ENCODE measurements at regions not wholly inside any gene's neighbourhood (a gene's known extent, or its start where the extent isn't known, plus 50 kb on each side); places are given as distances from the start of the nearest gene placed in this dataset.

GRCh38 chr4:71094201-71094600 is 100.8 kb downstream of the DCK start:
- no peak overlapping the region for H3K18ac ChIP-seq (ENCODE audit: extremely low read depth, low read length)
- H3K36me3 ChIP-seq (ENCODE audit: control insufficient read depth in 2 of 4, insufficient read depth in 4 of 4, low read length in 3 of 4), result no peaks in the 10 kb centered on the region
- no peaks in the 10 kb centered on the region for H3K79me2 ChIP-seq (ENCODE audit: control insufficient read depth in 1 of 2, insufficient read depth in 2 of 2, low read length in 2 of 2)
- H2AK5ac ChIP-seq (ENCODE audit: low read depth, low read length), result no peak overlapping the region
- H3K27me3 ChIP-seq (replicated peaks in 1 of 4; ENCODE audit: control insufficient read depth in 3 of 4, extremely low read depth in 1 of 4, insufficient read depth in 3 of 4, low read length in 3 of 4), result no peaks in the 10 kb centered on the region
- H3K79me1 ChIP-seq (ENCODE audit: low read depth, low read length), result no peaks in the 10 kb centered on the region
- no peak overlapping the region for H3K27ac ChIP-seq (ENCODE audit: low read depth, low read length)
- no peak overlapping the region for H3K56ac ChIP-seq (replicated peaks; ENCODE audit: insufficient read length, low read depth, low read length)
- no peak overlapping the region for H4K91ac ChIP-seq (replicated peaks; ENCODE audit: insufficient read length, low read length)
- H2BK5ac ChIP-seq (ENCODE audit: low read depth, low read length), result no peak overlapping the region
- no peaks in the 10 kb centered on the region for H3K4me1 ChIP-seq (replicated peaks in 1 of 4; ENCODE audit: control insufficient read depth in 3 of 4, insufficient read depth in 4 of 4, low read length in 3 of 4)
- no peak overlapping the region for H3K4me3 ChIP-seq (ENCODE audit: extremely low read depth in 1 of 4, insufficient read depth in 2 of 4, low read depth in 3 of 4, low read length in 4 of 4)
- H3K9ac ChIP-seq (replicated peaks in 1 of 4; ENCODE audit: extremely low read depth in 1 of 4, low read depth in 3 of 4, low read length in 3 of 4), result no peak overlapping the region
- H4K5ac ChIP-seq (ENCODE audit: insufficient read length, low read depth, low read length), result no peak overlapping the region
- H3K4me2 ChIP-seq (ENCODE audit: insufficient read depth in 1 of 2, low read depth in 2 of 2, low read length in 2 of 2), result no peak overlapping the region
- TF ChIP-seq TAF7 (optimal IDR thresholded peaks at IDR 0.05; ENCODE audit: borderline replicate concordance, low read depth, low read length) (no peak), HDAC6 (IDR thresholded peaks at IDR 0.05; ENCODE audit: low read depth, low read length) (no peak), CBX5 (IDR thresholded peaks at IDR 0.05; ENCODE audit: low read depth, low read length) (no peak), KDM5A (IDR thresholded peaks at IDR 0.05; ENCODE audit: low read length) (no peak), TEAD4 (IDR thresholded peaks at IDR 0.05; ENCODE audit: low read depth, low read length) (no peak), POU5F1 (IDR thresholded peaks at IDR 0.05; ENCODE audit: low read depth, low read length) (no peak), MAX (IDR thresholded peaks at IDR 0.05) (no peak), ZNF274 (IDR thresholded peaks at IDR 0.05; ENCODE audit: borderline replicate concordance, extremely low read depth, low read length) (no peak), RNF2 (IDR thresholded peaks at IDR 0.05; ENCODE audit: borderline replicate concordance, low read depth, low read length, missing control alignments, poor library complexity, severe bottlenecking) (no peak), CEBPB (IDR thresholded peaks at IDR 0.05; ENCODE audit: low read depth, low read length) (no peak), CHD1 (IDR thresholded peaks at IDR 0.05; ENCODE audit: low read depth, low read length) (no peak), SP2 (IDR thresholded peaks at IDR 0.05; ENCODE audit: low read length) (no peak), NRF1 (IDR thresholded peaks at IDR 0.05; ENCODE audit: low read depth, low read length) (no peak)
- no peak overlapping the region for H2BK12ac ChIP-seq (ENCODE audit: low read depth, low read length)
- ChIA-PET POLR2A (ENCODE audit: partially characterized antibody) (no interaction called here), CTCF (ENCODE audit: partially characterized antibody) (no interaction called here)
- H2AFZ ChIP-seq (ENCODE audit: low read length), result no peak overlapping the region
- no peak overlapping the region for H3K23ac ChIP-seq (ENCODE audit: insufficient read length)
- H4K20me1 ChIP-seq (replicated peaks in 1 of 2; ENCODE audit: control insufficient read depth in 1 of 2, insufficient read depth in 2 of 2, low read length in 2 of 2), result no peaks in the 10 kb centered on the region
- H2BK20ac ChIP-seq (ENCODE audit: low read length), result no peak overlapping the region
- H2BK120ac ChIP-seq (replicated peaks; ENCODE audit: low read depth, low read length), result no peak overlapping the region
- H3K4ac ChIP-seq (replicated peaks; ENCODE audit: insufficient read length, low read depth, low read length), result no peak overlapping the region
- H3K9me3 ChIP-seq (ENCODE audit: insufficient read depth in 2 of 2, low read depth in 1 of 2, low read length in 1 of 2), result peaks cover 3 to 10% of the 10 kb centered on the region in 2 experiments; a peak in 2 of 4 replicates
- H3K23me2 ChIP-seq (ENCODE audit: low read depth, low read length), result no peaks in the 10 kb centered on the region
- no peak overlapping the region for H3K14ac ChIP-seq (ENCODE audit: insufficient read length)
- FAIRE-seq (no peak), DNase-seq (ENCODE audit: low read depth in 1 of 2, low spot score in 2 of 2) (no peak)
- H2BK15ac ChIP-seq (ENCODE audit: low read length), result no peak overlapping the region
- H4K8ac ChIP-seq (ENCODE audit: extremely low read depth, insufficient read depth, low read length), result no peak overlapping the region
